Peyer's patch (tissue), 4 donors: ENCODE measurements at regions not wholly inside any gene's neighbourhood (a gene's known extent, or its start where the extent isn't known, plus 50 kb on each side); places are given as distances from the start of the nearest gene placed in this dataset.

ENCODE experiments used
- POLR2A ChIP-seq, 2 donors: fragments of 450-650 bp; IDR thresholded peaks; one replicate each; pipeline ENCODE4 v1.5.1; 2017; ENCODE audit warnings: antibody characterized with exemption in 2 of 2, mild to moderate bottlenecking in 2 of 2, moderate library complexity in 2 of 2
- TF ChIP-seq, protein P1 (sequence below), 6 experiments: fragments of 450-650 bp in 4 of 6; fragments of 200-600 bp in 2 of 6; sonication (generic) in 1 of 6; IDR thresholded peaks; one replicate each; pipeline ENCODE4 v1.5.1; 2017 to 2019; ENCODE audit warnings: antibody characterized with exemption in 6 of 6, mild to moderate bottlenecking in 3 of 6, moderate library complexity in 1 of 6

DNA sequence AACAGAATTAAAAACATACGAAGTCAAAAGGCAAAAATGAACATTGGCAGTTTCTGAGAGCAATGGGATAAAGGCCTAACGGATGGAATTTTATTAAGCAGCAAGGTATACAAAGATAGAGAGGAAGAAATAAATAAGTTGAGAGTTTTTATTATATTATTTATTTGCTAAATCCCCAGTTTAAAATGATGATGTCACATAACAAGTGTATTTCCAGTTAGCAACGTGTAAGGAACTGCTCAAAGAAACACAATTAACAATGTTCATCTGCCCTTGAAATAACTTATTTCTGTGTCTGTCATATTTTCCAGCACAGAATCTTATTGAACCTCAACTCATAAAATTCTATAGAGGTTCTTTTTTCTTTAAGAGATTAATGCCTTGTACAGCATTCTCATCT lies 108.6 kb upstream of the TMEM106B start:
- TF ChIP-seq POLR2A (IDR thresholded peaks at IDR 0.05), result no peak
- TF ChIP-seq, protein P1, sequence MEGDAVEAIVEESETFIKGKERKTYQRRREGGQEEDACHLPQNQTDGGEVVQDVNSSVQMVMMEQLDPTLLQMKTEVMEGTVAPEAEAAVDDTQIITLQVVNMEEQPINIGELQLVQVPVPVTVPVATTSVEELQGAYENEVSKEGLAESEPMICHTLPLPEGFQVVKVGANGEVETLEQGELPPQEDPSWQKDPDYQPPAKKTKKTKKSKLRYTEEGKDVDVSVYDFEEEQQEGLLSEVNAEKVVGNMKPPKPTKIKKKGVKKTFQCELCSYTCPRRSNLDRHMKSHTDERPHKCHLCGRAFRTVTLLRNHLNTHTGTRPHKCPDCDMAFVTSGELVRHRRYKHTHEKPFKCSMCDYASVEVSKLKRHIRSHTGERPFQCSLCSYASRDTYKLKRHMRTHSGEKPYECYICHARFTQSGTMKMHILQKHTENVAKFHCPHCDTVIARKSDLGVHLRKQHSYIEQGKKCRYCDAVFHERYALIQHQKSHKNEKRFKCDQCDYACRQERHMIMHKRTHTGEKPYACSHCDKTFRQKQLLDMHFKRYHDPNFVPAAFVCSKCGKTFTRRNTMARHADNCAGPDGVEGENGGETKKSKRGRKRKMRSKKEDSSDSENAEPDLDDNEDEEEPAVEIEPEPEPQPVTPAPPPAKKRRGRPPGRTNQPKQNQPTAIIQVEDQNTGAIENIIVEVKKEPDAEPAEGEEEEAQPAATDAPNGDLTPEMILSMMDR (IDR thresholded peaks at IDR 0.05), result no peak
